ENCODE measurements at regions not wholly inside any gene's neighbourhood (a gene's known extent, or its start where the extent isn't known, plus 50 kb on each side); places are given as distances from the start of the nearest gene placed in this dataset.
A peak's percentile ranks its signal among the peaks of the same experiment; 100 is the strongest.
"Not testable (repeated sequence)": the region's sequence is repeated elsewhere in the genome, so short reads cannot be mapped to it uniquely, and the experiment has no call there.

GRCh38 chrX:115968436-115969252, 201.9 kb upstream of the AGTR2 start:
- Histone ChIP-seq H3K36me3 (no peaks in the 10 kb centered on the region), H3K27ac (peak overlapping the region; percentile 8 to 51), H3K4me1 (no peaks in the 10 kb centered on the region), H3K9me3 (no peaks in the 10 kb centered on the region), H3K4me3 (peak overlapping the region; percentile 38 to 66), H3K27me3 (no peaks in the 10 kb centered on the region)
- peak in 1 of 2 donors; percentile 73 for DNase-seq (ENCODE audit: low spot score in 2 of 2)
- intact Hi-C loops (cut with DNase I): no loop called here
- TF ChIP-seq CTCF (IDR thresholded peaks at IDR 0.05): no peak

- intact Hi-C loops (cut with DNase I): no loop called here
- DNase-seq (ENCODE audit: low spot score in 2 of 2): no peak
- Histone ChIP-seq H3K4me1 (no peaks in the 10 kb centered on the region), H3K27me3 (no peaks in the 10 kb centered on the region), H3K27ac (no peak overlapping the region), H3K9me3 (no peaks in the 10 kb centered on the region), H3K4me3 (no peak overlapping the region), H3K36me3 (no peaks in the 10 kb centered on the region)
- no peak for TF ChIP-seq CTCF (IDR thresholded peaks at IDR 0.05)
Observed at GRCh38 chrX:115970718-115971117, 199.8 kb upstream of the AGTR2 start.

GRCh38 chrX:115972717-115973116, 197.8 kb upstream of the AGTR2 start:
- H3K27me3 ChIP-seq: no peaks in the 10 kb centered on the region
- no peak overlapping the region for H3K27ac ChIP-seq
- no peaks in the 10 kb centered on the region for H3K9me3 ChIP-seq
- intact Hi-C loops (cut with DNase I): no loop called here
- no peak overlapping the region for H3K4me3 ChIP-seq
- no peak for DNase-seq (ENCODE audit: low spot score in 2 of 2)
- H3K4me1 ChIP-seq: no peaks in the 10 kb centered on the region
- no peak for TF ChIP-seq CTCF (IDR thresholded peaks at IDR 0.05)
- H3K36me3 ChIP-seq: no peaks in the 10 kb centered on the region

GRCh38 chrX:115978068-115978467, 192.5 kb upstream of the AGTR2 start:
- no peak for DNase-seq (ENCODE audit: low spot score in 2 of 2)
- intact Hi-C loops (cut with DNase I): no loop called here
- Histone ChIP-seq H3K27me3 (no peaks in the 10 kb centered on the region), H3K9me3 (no peaks in the 10 kb centered on the region), H3K27ac (no peak overlapping the region), H3K4me3 (no peak overlapping the region), H3K4me1 (no peaks in the 10 kb centered on the region), H3K36me3 (no peaks in the 10 kb centered on the region)
- TF ChIP-seq CTCF (IDR thresholded peaks at IDR 0.05): no peak

GRCh38 chrX:115983148-115983547, 187.4 kb upstream of the AGTR2 start:
- H3K27ac ChIP-seq; H3K36me3 ChIP-seq; H3K9me3 ChIP-seq; H3K4me1 ChIP-seq; DNase-seq (ENCODE audit: low spot score in 2 of 2); H3K27me3 ChIP-seq; intact Hi-C loops (cut with DNase I); H3K4me3 ChIP-seq: not testable (repeated sequence)

GRCh38 chrX:115987464-115987863, 183.1 kb upstream of the AGTR2 start:
- intact Hi-C loops (cut with DNase I); H3K27ac ChIP-seq; H3K9me3 ChIP-seq; H3K4me3 ChIP-seq; DNase-seq (ENCODE audit: low spot score in 2 of 2); H3K4me1 ChIP-seq; H3K27me3 ChIP-seq; H3K36me3 ChIP-seq: not testable (repeated sequence)

- Histone ChIP-seq H3K9me3 (no peaks in the 10 kb centered on the region), H3K27me3 (no peaks in the 10 kb centered on the region), H3K27ac (no peak overlapping the region), H3K36me3 (no peaks in the 10 kb centered on the region), H3K4me3 (no peak overlapping the region), H3K4me1 (no peaks in the 10 kb centered on the region)
- no peak for DNase-seq (ENCODE audit: low spot score in 2 of 2)
- intact Hi-C loops (cut with DNase I): no loop called here
- TF ChIP-seq CTCF (IDR thresholded peaks at IDR 0.05): no peak
Observed at GRCh38 chrX:115988825-115989224, 181.7 kb upstream of the AGTR2 start.
